Epithelial cell of proximal tubule (primary cell): ENCODE measurements at regions not wholly inside any gene's neighbourhood (a gene's known extent, or its start where the extent isn't known, plus 50 kb on each side); places are given as distances from the start of the nearest gene placed in this dataset.

Experiments
- DNase-seq: peaks from one replicate; pipeline ENCODE4 v3.0.0-alpha.2; 2011; ENCODE audit warnings: low read depth
- H3K4me3 ChIP-seq: 2 replicates; pipeline ENCODE4 v1.5.1; 2011; ENCODE audit warnings: low read depth, mild to moderate bottlenecking, low read length
- TF ChIP-seq, protein P1 (sequence below): conservative IDR thresholded peaks from 2 replicates; pipeline ENCODE4 v1.5.1; 2012; ENCODE audit warnings: low read depth, mild to moderate bottlenecking, low read length

DNA sequence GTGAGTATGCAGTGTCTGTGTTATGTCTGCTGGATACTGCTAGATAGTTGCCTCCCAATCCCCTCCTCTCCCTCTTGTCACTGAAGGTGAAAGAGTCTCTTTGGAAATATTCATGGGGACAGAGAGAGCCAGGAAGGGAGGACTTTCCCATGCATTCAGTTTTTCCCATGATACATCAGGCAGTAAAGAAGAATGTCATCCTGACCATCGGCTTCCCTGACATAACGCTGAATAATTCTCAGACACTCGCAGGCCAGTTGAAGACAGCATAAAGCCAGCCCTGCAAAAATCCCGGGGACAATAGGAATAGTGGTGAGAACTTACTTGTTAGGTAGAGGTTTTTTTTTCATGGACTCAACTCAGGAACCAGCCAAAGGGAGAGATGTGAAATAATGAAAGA, 58.1 kb downstream of the KLF4 start:
- TF ChIP-seq, protein P1, sequence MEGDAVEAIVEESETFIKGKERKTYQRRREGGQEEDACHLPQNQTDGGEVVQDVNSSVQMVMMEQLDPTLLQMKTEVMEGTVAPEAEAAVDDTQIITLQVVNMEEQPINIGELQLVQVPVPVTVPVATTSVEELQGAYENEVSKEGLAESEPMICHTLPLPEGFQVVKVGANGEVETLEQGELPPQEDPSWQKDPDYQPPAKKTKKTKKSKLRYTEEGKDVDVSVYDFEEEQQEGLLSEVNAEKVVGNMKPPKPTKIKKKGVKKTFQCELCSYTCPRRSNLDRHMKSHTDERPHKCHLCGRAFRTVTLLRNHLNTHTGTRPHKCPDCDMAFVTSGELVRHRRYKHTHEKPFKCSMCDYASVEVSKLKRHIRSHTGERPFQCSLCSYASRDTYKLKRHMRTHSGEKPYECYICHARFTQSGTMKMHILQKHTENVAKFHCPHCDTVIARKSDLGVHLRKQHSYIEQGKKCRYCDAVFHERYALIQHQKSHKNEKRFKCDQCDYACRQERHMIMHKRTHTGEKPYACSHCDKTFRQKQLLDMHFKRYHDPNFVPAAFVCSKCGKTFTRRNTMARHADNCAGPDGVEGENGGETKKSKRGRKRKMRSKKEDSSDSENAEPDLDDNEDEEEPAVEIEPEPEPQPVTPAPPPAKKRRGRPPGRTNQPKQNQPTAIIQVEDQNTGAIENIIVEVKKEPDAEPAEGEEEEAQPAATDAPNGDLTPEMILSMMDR, result no peak
- no peak overlapping the region for H3K4me3 ChIP-seq
- no peak for DNase-seq

DNA sequence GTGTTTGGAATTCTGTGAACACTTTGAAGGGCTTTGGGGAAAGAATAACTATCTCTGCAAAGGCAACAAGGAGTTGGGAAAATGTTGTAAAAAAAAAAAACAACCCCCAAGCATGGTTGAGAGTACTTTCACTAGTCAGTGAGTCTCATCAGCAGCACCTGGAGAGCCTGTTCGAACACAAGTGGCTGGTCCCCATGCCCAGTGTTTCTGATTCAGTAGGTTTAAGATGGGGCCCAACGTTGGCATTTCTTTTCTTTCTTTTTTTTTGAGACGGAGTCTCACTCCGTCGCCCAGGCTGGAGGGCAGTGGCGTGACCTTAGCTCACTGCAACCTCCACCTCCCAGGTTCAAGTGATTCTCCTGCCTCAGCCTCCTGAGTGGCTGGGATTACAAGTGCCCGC, 59.5 kb downstream of the KLF4 start:
- TF ChIP-seq, protein P1, result no peak
- H3K4me3 ChIP-seq, result no peak overlapping the region
- DNase-seq, result no peak

- DNase-seq, result no peak
- H3K4me3 ChIP-seq, result no peak overlapping the region
- TF ChIP-seq, protein P1, result no peak
These were observed 63.4 kb downstream of the KLF4 start for GRCh38 chr9:107426126-107426525.

- TF ChIP-seq, protein P1, result peak; percentile 81
- peak overlapping the region; percentile 34 for H3K4me3 ChIP-seq
- peak; percentile 43 for DNase-seq
These were observed 64.2 kb downstream of the KLF4 start for GRCh38 chr9:107425101-107426025.

DNA sequence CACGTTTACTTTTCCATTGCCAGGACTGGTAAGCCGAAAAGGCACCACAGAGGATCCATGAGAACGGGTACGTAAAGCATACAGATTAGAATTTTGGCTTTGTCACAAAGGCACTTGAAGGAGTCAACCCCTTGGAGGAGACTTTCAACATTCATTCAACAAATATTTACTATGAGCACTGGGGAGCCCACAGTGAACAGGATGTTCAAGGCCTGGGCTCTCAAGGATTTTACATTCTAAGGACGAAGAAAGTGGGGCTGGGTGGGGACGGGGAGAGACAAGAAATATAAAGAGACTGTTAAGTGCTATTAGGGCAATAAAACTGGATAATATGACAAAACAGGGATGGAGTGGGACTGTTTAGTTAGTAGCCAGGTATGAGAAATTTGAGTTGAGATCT, 66.0 kb downstream of the KLF4 start:
- TF ChIP-seq, protein P1, result no peak
- no peak for DNase-seq
- H3K4me3 ChIP-seq, result no peak overlapping the region

DNA sequence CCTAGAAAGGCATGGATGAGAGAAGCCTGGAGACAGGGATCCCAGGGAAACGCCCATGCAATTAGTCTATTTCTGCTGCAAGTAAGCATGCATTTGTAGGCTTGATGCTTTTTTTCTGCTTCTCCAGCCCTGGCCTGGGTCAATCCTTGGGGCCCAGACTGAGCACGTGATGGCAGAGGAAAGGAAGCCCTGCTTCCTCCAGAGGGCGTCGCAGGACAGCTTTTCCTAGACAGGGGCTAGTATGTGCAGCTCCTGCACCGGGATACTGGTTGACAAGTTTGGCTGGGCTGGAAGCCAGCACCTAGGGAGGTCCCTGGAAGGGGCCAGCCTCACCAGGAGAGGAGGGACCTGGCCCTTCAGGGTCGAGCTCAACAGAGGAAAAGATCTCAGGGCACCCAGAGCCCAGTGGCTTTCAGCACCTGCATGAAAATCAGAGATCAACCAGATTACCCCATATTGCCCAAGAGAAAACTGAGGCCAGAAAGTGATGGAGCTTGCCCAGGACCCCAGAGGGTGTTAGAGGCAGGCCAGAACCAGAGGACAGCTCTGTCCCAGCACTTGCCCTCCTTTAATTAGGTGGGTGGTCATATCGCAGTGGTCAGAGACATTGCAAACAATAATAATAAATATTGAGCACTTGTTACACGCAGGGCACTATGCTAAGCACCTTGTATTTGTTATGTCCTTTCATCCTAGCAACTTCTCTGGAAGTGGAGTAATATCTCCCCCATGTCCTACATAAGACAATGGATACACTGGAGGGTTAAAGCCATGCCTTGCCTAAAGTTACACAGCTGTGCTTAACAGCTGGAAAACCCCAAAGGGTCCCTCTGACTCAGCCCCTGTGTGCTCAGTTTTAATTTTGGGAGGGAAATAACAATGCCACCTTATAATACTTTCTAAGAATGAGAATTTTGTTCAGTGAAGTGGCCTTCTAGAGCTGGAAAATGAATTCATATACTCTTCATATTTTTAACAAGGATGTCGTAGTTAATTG, 67.1 kb downstream of the KLF4 start:
- TF ChIP-seq, protein P1, result peak; percentile 87
- no peak overlapping the region for H3K4me3 ChIP-seq
- no peak for DNase-seq
